ENCODE measurements at regions not wholly inside any gene's neighbourhood (a gene's known extent, or its start where the extent isn't known, plus 50 kb on each side); places are given as distances from the start of the nearest gene placed in this dataset.

- POLR2A ChIA-PET: no interaction called here
- peaks cover under 1% of the 10 kb centered on the region for H3K27me3 Mint-ChIP-seq
- no peaks in the 10 kb centered on the region for H3K9me3 Mint-ChIP-seq
- H3K4me1 Mint-ChIP-seq: peaks cover 1% of the 10 kb centered on the region
- ATAC-seq (ENCODE audit: low read depth): no peak
- H3K36me3 Mint-ChIP-seq: no peaks in the 10 kb centered on the region
- H3K27ac Mint-ChIP-seq: no peak overlapping the region
- H3K4me3 Mint-ChIP-seq: no peak overlapping the region
- no peak for DNase-seq
Observed at GRCh38 chr20:9981829-9982228, 53.0 kb upstream of the ANKEF1 start.

DNA sequence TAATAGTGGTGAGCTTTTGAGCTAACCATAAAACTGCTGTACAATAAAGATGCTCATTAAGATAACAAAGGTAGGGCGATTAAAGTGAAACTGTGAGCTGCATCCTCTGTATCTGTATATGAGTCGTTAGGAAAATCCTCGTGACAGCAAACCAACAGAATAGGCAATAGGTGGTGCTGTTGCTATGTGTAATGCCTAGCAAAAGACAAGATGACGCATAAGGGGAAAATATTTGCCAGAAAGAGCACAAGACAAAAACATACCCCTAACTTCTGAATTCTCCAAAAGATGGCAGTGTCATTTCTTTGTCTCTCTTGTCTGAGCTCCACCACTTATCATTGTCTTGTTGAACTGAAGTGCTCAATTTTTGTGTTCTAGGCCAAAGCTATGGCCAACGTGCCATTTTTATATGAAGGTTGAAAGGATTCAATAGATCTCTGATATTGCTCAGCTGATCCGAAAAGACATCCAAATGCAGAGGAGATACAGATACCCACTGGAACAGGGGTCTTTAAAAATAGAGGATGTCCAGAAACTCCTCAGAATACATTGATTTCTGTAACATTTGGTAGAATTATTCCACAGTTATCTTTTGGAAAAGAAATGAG lies 56.3 kb upstream of the ANKEF1 start:
- peak; percentile 84 for ATAC-seq (ENCODE audit: low read depth)
- no peak for DNase-seq
- Mint-ChIP-seq H3K27me3 (peaks cover 8% of the 10 kb centered on the region), H3K4me1 (peaks cover 1% of the 10 kb centered on the region), H3K4me3 (no peak overlapping the region), H3K36me3 (no peaks in the 10 kb centered on the region), H3K9me3 (no peaks in the 10 kb centered on the region), H3K27ac (no peak overlapping the region)
- POLR2A ChIA-PET: no interaction called here

- Mint-ChIP-seq H3K4me3 (no peak overlapping the region), H3K27ac (no peak overlapping the region), H3K36me3 (no peaks in the 10 kb centered on the region), H3K9me3 (no peaks in the 10 kb centered on the region), H3K4me1 (no peaks in the 10 kb centered on the region), H3K27me3 (peaks cover 8% of the 10 kb centered on the region)
- DNase-seq (no peak), ATAC-seq (ENCODE audit: low read depth) (no peak)
- POLR2A ChIA-PET: no interaction called here
Observed at GRCh38 chr20:9977629-9978028, 57.2 kb upstream of the ANKEF1 start.

- H3K4me1 Mint-ChIP-seq: no peaks in the 10 kb centered on the region
- ATAC-seq (ENCODE audit: low read depth) (no peak), DNase-seq (no peak)
- POLR2A ChIA-PET: no interaction called here
- H3K27ac Mint-ChIP-seq: no peak overlapping the region
- H3K27me3 Mint-ChIP-seq: peaks cover 8% of the 10 kb centered on the region
- no peaks in the 10 kb centered on the region for H3K36me3 Mint-ChIP-seq
- H3K4me3 Mint-ChIP-seq: no peak overlapping the region
- H3K9me3 Mint-ChIP-seq: no peaks in the 10 kb centered on the region
Observed at GRCh38 chr20:9974324-9974723, 60.5 kb upstream of the ANKEF1 start.

GRCh38 chr20:9971746-9972145 lies 63.0 kb upstream of the ANKEF1 start:
- Mint-ChIP-seq H3K27me3 (peaks cover 14% of the 10 kb centered on the region), H3K4me3 (no peak overlapping the region), H3K9me3 (no peaks in the 10 kb centered on the region), H3K36me3 (no peaks in the 10 kb centered on the region), H3K27ac (no peak overlapping the region), H3K4me1 (no peaks in the 10 kb centered on the region)
- POLR2A ChIA-PET: no interaction called here
- DNase-seq (no peak), ATAC-seq (ENCODE audit: low read depth) (no peak)

DNA sequence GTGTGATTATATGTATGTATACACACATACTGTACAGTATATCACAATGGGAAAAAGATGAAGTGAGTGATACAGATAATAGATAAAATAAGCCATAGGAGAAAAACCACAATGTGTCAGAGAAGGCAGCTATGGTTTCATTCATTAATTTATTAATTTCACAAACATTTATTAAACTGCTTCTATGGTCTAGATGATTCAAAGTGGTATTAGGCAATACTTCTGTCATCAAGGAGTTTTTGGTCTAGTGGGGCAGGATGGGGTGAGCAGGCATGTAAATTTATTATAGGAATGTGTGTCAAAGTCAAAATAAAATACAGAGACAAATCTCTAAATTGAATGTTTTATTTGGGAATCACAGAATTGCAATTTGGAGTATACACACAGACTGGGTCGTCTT lies 65.2 kb upstream of the ANKEF1 start:
- POLR2A ChIA-PET: no interaction called here
- Mint-ChIP-seq H3K27ac (no peak overlapping the region), H3K36me3 (no peaks in the 10 kb centered on the region)

DNA sequence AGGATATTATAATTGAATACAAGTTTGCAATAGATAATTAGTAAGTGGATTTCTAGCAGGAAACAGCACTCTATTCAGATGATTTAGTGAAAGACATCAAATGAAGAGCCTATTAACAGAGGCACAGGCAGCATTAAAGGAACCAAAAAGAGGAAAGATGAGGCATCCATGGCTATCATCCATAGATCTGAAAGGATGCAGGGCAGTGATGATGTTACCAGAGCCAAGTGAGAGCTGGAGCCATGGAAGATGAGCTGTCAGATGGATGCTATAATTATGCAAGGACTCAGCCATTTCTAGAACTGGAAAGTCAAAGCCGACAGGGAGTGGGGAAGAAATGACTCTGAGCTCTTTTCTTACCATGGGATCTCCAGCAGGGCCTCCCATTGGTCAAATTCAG lies 66.8 kb upstream of the ANKEF1 start:
- DNase-seq (no peak), ATAC-seq (ENCODE audit: low read depth) (no peak)
- Mint-ChIP-seq H3K4me1 (no peaks in the 10 kb centered on the region), H3K4me3 (no peak overlapping the region), H3K27ac (no peak overlapping the region), H3K9me3 (no peaks in the 10 kb centered on the region), H3K36me3 (no peaks in the 10 kb centered on the region), H3K27me3 (peaks cover 10% of the 10 kb centered on the region)
- POLR2A ChIA-PET: no interaction called here

More for the DNA sequence above, 65.2 kb upstream of the ANKEF1 start:
- DNase-seq: no peak
- H3K9me3 Mint-ChIP-seq: no peaks in the 10 kb centered on the region
- peaks cover 10% of the 10 kb centered on the region for H3K27me3 Mint-ChIP-seq
- no peak overlapping the region for H3K4me3 Mint-ChIP-seq
- ATAC-seq (ENCODE audit: low read depth): no peak
- no peaks in the 10 kb centered on the region for H3K4me1 Mint-ChIP-seq

- Mint-ChIP-seq H3K4me3 (no peak overlapping the region), H3K27me3 (peaks cover 10% of the 10 kb centered on the region), H3K9me3 (no peaks in the 10 kb centered on the region), H3K36me3 (no peaks in the 10 kb centered on the region), H3K27ac (no peak overlapping the region), H3K4me1 (no peaks in the 10 kb centered on the region)
- POLR2A ChIA-PET: no interaction called here
- ATAC-seq (ENCODE audit: low read depth) (no peak), DNase-seq (no peak)
Observed at GRCh38 chr20:9966966-9967365, 67.8 kb upstream of the ANKEF1 start.

GRCh38 chr20:9963029-9963428 lies 71.8 kb upstream of the ANKEF1 start:
- DNase-seq: no peak
- Mint-ChIP-seq H3K27ac (no peak overlapping the region), H3K27me3 (peaks cover 8% of the 10 kb centered on the region), H3K36me3 (no peaks in the 10 kb centered on the region), H3K9me3 (no peaks in the 10 kb centered on the region), H3K4me1 (no peaks in the 10 kb centered on the region), H3K4me3 (no peak overlapping the region)
- POLR2A ChIA-PET: no interaction called here
- no peak for ATAC-seq (ENCODE audit: low read depth)

DNA sequence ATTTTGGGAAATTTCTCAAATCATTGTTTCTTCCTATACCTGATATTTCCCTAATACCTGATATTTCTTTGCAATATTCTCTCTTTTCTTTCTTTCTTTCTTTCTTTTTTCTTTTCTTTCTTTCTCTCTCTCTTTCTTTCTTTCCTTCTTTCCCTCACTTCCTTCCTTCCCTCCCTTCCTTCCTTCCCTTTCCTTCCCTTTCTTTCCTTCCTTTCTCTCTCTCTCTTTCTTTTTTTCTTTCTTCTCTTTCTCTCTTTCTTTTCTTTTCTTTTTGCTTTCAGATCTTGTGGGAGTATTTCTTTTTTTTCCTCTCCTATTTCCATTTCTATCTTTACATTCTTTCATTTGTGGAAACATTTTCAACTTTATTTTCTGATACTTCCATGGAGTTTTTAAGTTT lies 76.1 kb upstream of the ANKEF1 start:
- no peak for ATAC-seq (ENCODE audit: low read depth)
- DNase-seq: no peak
- no peaks in the 10 kb centered on the region for H3K36me3 Mint-ChIP-seq
- H3K4me1 Mint-ChIP-seq: no peaks in the 10 kb centered on the region
- no peak overlapping the region for H3K4me3 Mint-ChIP-seq
- no peaks in the 10 kb centered on the region for H3K9me3 Mint-ChIP-seq
- H3K27me3 Mint-ChIP-seq: peaks cover 5% of the 10 kb centered on the region
- no peak overlapping the region for H3K27ac Mint-ChIP-seq
- POLR2A ChIA-PET: no interaction called here

- no peaks in the 10 kb centered on the region for H3K4me1 Mint-ChIP-seq
- H3K4me3 Mint-ChIP-seq: no peak overlapping the region
- H3K27me3 Mint-ChIP-seq: peaks cover 5% of the 10 kb centered on the region
- H3K9me3 Mint-ChIP-seq: no peaks in the 10 kb centered on the region
- POLR2A ChIA-PET: no interaction called here
- H3K27ac Mint-ChIP-seq: no peak overlapping the region
- H3K36me3 Mint-ChIP-seq: no peaks in the 10 kb centered on the region
- DNase-seq (no peak), ATAC-seq (ENCODE audit: low read depth) (no peak)
Observed at GRCh38 chr20:9955646-9956045, 79.1 kb upstream of the ANKEF1 start.

DNA sequence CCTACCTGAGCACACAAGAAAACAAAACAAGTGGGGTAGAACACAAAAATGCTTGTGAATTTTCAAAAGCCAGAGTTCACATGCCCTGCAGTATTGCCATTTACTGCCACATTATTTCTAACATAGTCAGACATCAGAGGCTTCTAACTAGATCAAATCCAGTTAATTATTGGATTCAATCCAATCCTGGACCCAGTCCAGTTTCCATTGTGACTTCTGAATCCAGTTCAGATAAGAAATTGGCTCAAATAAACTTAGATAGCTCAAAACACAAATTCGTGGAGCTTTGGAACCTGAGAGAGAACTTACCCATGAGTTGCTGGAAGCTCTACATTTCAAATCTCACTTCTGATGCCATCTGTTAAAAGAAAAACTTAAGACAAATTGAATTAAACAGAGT lies 85.2 kb upstream of the ANKEF1 start:
- no peak overlapping the region for H3K27ac Mint-ChIP-seq
- H3K27me3 Mint-ChIP-seq: peaks cover 2% of the 10 kb centered on the region
- H3K4me1 Mint-ChIP-seq: no peaks in the 10 kb centered on the region
- POLR2A ChIA-PET: no interaction called here
- DNase-seq (no peak), ATAC-seq (ENCODE audit: low read depth) (no peak)
- no peaks in the 10 kb centered on the region for H3K9me3 Mint-ChIP-seq
- H3K4me3 Mint-ChIP-seq: no peak overlapping the region
- H3K36me3 Mint-ChIP-seq: no peaks in the 10 kb centered on the region

DNA sequence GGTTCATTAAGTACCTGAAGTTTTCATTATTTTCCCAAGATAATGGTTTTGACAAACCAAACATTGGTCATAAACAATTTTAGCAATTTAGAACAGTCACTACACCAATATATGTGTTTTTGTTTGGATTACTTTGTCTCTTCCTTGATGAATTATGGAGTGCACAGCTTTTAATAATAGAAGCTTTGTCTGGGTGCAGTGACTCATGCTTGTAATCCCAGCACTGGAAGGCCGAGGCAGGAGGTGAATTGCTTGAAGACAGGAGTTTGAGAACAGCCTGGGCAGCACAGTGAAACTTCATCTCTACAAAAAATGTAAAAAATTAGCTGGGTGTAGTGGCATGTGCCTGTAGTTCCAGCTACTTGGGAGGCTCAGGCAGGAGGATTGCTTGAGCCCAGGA lies 89.4 kb upstream of the ANKEF1 start:
- ATAC-seq (ENCODE audit: low read depth) (no peak), DNase-seq (no peak)
- H3K9me3 Mint-ChIP-seq: no peaks in the 10 kb centered on the region
- H3K36me3 Mint-ChIP-seq: no peaks in the 10 kb centered on the region
- H3K27ac Mint-ChIP-seq: no peak overlapping the region
- no peaks in the 10 kb centered on the region for H3K27me3 Mint-ChIP-seq
- no peak overlapping the region for H3K4me3 Mint-ChIP-seq
- POLR2A ChIA-PET: no interaction called here
- no peaks in the 10 kb centered on the region for H3K4me1 Mint-ChIP-seq

DNA sequence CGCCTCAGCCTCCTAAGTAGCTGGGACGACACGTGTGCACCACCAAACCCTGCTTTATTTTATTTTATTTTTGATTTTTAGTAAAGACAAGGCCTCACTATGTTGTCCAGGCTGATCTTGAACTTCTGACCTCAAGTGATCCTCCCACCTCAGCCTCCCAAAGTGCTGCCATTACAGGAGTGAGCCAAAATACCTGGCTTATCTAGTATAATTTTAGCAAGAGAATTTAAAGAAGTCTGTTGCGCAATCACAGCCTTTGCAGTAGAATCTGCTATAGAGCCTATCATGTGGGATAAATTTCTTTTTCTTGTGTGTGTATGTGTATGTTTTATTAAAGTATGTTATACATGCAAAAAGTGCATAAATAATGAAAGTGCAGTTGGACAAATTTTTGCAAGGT lies 92.1 kb upstream of the ANKEF1 start:
- H3K9me3 Mint-ChIP-seq: no peaks in the 10 kb centered on the region
- no peak for DNase-seq
- H3K27me3 Mint-ChIP-seq: no peaks in the 10 kb centered on the region
- no peaks in the 10 kb centered on the region for H3K36me3 Mint-ChIP-seq
- POLR2A ChIA-PET: no interaction called here
- ATAC-seq (ENCODE audit: low read depth): no peak
- H3K4me1 Mint-ChIP-seq: no peaks in the 10 kb centered on the region
- no peak overlapping the region for H3K4me3 Mint-ChIP-seq
- H3K27ac Mint-ChIP-seq: no peak overlapping the region

- POLR2A ChIA-PET: no interaction called here
- no peak for ATAC-seq (ENCODE audit: low read depth)
- Mint-ChIP-seq H3K4me3 (no peak overlapping the region), H3K9me3 (no peaks in the 10 kb centered on the region), H3K4me1 (no peaks in the 10 kb centered on the region), H3K27ac (no peak overlapping the region), H3K36me3 (no peaks in the 10 kb centered on the region), H3K27me3 (peaks cover 2% of the 10 kb centered on the region)
- DNase-seq: no peak
Observed at GRCh38 chr20:9940329-9940728, 94.5 kb upstream of the ANKEF1 start.
